Lower leg skin (tissue), 4 donors: ENCODE measurements at regions not wholly inside any gene's neighbourhood (a gene's known extent, or its start where the extent isn't known, plus 50 kb on each side); places are given as distances from the start of the nearest gene placed in this dataset.

Source experiments
- DNase-seq, 2 donors: peaks; one replicate each; pipeline ENCODE4 v3.0.0-alpha.2; 2019; ENCODE audit warnings: low spot score in 2 of 2
- H3K4me3 ChIP-seq: fragments of 200-600 bp; sonication (generic); 2 replicates; pipeline ENCODE4 v1.5.1; 2017; ENCODE audit warnings: mild to moderate bottlenecking, low read depth; ENCODE audit not compliant: poor library complexity, severe bottlenecking
- CTCF ChIP-seq, 3 donors: fragments of 450-650 bp; IDR thresholded peaks; one replicate each; pipeline ENCODE4 v1.5.1; 2016; ENCODE audit warnings: antibody characterized with exemption in 3 of 3, mild to moderate bottlenecking in 3 of 3, moderate library complexity in 2 of 3
- POLR2A ChIP-seq, 2 donors: fragments of 450-650 bp; IDR thresholded peaks; one replicate each; pipeline ENCODE4 v1.6.1; 2016 to 2017; ENCODE audit warnings: antibody characterized with exemption in 2 of 2, mild to moderate bottlenecking in 1 of 2, moderate library complexity in 1 of 2
- WGBS, 2 donors: methylation state at CpG; one replicate each; pipeline ENCODE4 v1.1.5; 2018; 5-methylcytosine and 5-hydroxymethylcytosine counted together
- intact Hi-C: fragments of 100-400 bp; cut with DNase I; formaldehyde crosslinking; loops from one replicate; pipeline ENCODE4 v1.15.0; 2023; ENCODE audit warnings: low total_unique reads

GRCh38 chr3:72284471-72284870, 499.5 kb upstream of the PROK2 start:
- no peak overlapping the region for H3K4me3 ChIP-seq
- TF ChIP-seq CTCF (IDR thresholded peaks at IDR 0.05): no peak
- TF ChIP-seq POLR2A (IDR thresholded peaks at IDR 0.05): no peak
- WGBS, 2 donors: 72 to 93% methylated on average over 5 of the region's 5 CpGs
- intact Hi-C loops: no loop called here
- DNase-seq: no peak

- WGBS, 2 donors: 79 to 86% methylated on average over 3 of the region's 3 CpGs
- intact Hi-C loops: no loop called here
These were observed 498.0 kb upstream of the PROK2 start for GRCh38 chr3:72282918-72283317.

GRCh38 chr3:72281551-72281950, 496.6 kb upstream of the PROK2 start:
- 81 to 94% methylated on average over 5 of the region's 5 CpGs for WGBS, 2 donors
- intact Hi-C loops: no loop called here
- H3K4me3 ChIP-seq: no peak overlapping the region
- DNase-seq: no peak
- no peak for TF ChIP-seq CTCF (IDR thresholded peaks at IDR 0.05)

More at GRCh38 chr3:72282918-72283317, 498.0 kb upstream of the PROK2 start:
- TF ChIP-seq POLR2A (IDR thresholded peaks at IDR 0.05) (no peak), CTCF (IDR thresholded peaks at IDR 0.05) (no peak)
- H3K4me3 ChIP-seq: no peak overlapping the region
- no peak for DNase-seq

GRCh38 chr3:72280876-72281275, 495.9 kb upstream of the PROK2 start:
- TF ChIP-seq CTCF (IDR thresholded peaks at IDR 0.05): no peak
- TF ChIP-seq POLR2A (IDR thresholded peaks at IDR 0.05): no peak
- no peak for DNase-seq

GRCh38 chr3:72279631-72280041, 494.7 kb upstream of the PROK2 start:
- 66 to 71% methylated on average over 6 of the region's 6 CpGs for WGBS, 2 donors
- intact Hi-C loops: no loop called here
- no peak for DNase-seq
- TF ChIP-seq CTCF (IDR thresholded peaks at IDR 0.05) (no peak), POLR2A (IDR thresholded peaks at IDR 0.05) (no peak)
- H3K4me3 ChIP-seq: no peak overlapping the region

More at GRCh38 chr3:72280876-72281275, 495.9 kb upstream of the PROK2 start:
- WGBS, 2 donors: 74 to 83% methylated on average over 6 of the region's 6 CpGs
- no peak overlapping the region for H3K4me3 ChIP-seq
- intact Hi-C loops: no loop called here

- H3K4me3 ChIP-seq: no peak overlapping the region
- WGBS, 2 donors: 78 to 82% methylated on average over 3 of the region's 3 CpGs
- no peak for DNase-seq
- intact Hi-C loops: no loop called here
- TF ChIP-seq CTCF (IDR thresholded peaks at IDR 0.05): no peak
These were observed 494.2 kb upstream of the PROK2 start for GRCh38 chr3:72279068-72279604.
